GM10248 (cell line): ENCODE measurements at regions not wholly inside any gene's neighbourhood (a gene's known extent, or its start where the extent isn't known, plus 50 kb on each side); places are given as distances from the start of the nearest gene placed in this dataset.
A peak's percentile ranks its signal among the peaks of the same experiment; 100 is the strongest.

ENCODE experiments used
- CTCF ChIA-PET: fragments of 300-600 bp; sonication (Branson Sonifier 250); formaldehyde crosslinking; extraction: SDS; loops from one replicate; lab custom pipeline; 2021; ENCODE audit warnings: antibody characterized with exemption; lab: Yijun Ruan, JAX
- POLR2A ChIA-PET: fragments of 350-650 bp; sonication (Branson Sonifier 250); formaldehyde crosslinking; extraction: SDS; loops from one replicate; lab custom pipeline; 2020; ENCODE audit warnings: antibody characterized with exemption; lab: Yijun Ruan, JAX
- DNase-seq: peaks from one replicate; pipeline ENCODE4 v3.0.0; 2012; ENCODE audit errors: extremely low spot score
- CTCF ChIP-seq: IDR thresholded peaks from 2 replicates; pipeline ENCODE4 v1.5.1; 2012; ENCODE audit warnings: mild to moderate bottlenecking, low read depth; ENCODE audit errors: extremely low read depth, missing control alignments, control extremely low read depth

- DNase-seq, result no peak
- ChIA-PET POLR2A (no interaction called here), CTCF (no interaction called here)
- no peak for TF ChIP-seq CTCF
Observed at GRCh38 chr7:94080551-94080950, 76.4 kb upstream of the BET1 start.

GRCh38 chr7:94082126-94082525 is 78.0 kb upstream of the BET1 start:
- CTCF ChIA-PET, result interaction anchor here (1.1 to 11.8 kb wide), 3 partner anchors 14 to 179 kb away, joined by 3 to 101 read pairs (median 3); no protein-coding TSS in a partner anchor

GRCh38 chr7:94087664-94088352 is 83.7 kb upstream of the BET1 start:
- TF ChIP-seq CTCF, result peak; percentile 84
- POLR2A ChIA-PET, result no interaction called here
- CTCF ChIA-PET, result interaction anchor here (0.8 to 11.8 kb wide), 24 partner anchors 10 to 841 kb away, joined by 3 to 101 read pairs (median 5); partner anchors contain the start of gene GNG11
- peak; percentile 76 for DNase-seq

More at GRCh38 chr7:94082126-94082525, 78.0 kb upstream of the BET1 start:
- TF ChIP-seq CTCF, result no peak
- DNase-seq, result no peak
- POLR2A ChIA-PET, result no interaction called here

- no peak for DNase-seq
- POLR2A ChIA-PET, result no interaction called here
- CTCF ChIA-PET, result interaction anchor here (1.0 to 11.8 kb wide), 8 partner anchors 11 to 842 kb away, joined by 3 to 101 read pairs (median 5); no protein-coding TSS in a partner anchor
- TF ChIP-seq CTCF, result no peak
Observed at GRCh38 chr7:94088560-94088959, 84.4 kb upstream of the BET1 start.

GRCh38 chr7:94089806-94090205 is 85.7 kb upstream of the BET1 start:
- POLR2A ChIA-PET, result no interaction called here
- CTCF ChIA-PET, result interaction anchor here (1.4 to 11.8 kb wide), 2 partner anchors 12 to 187 kb away, joined by 5 to 101 read pairs; no protein-coding TSS in a partner anchor
- no peak for TF ChIP-seq CTCF
- no peak for DNase-seq

GRCh38 chr7:94092980-94093379 is 88.8 kb upstream of the BET1 start:
- no peak for TF ChIP-seq CTCF
- ChIA-PET POLR2A (no interaction called here), CTCF (interaction anchor here (2.2 to 11.8 kb wide), 3 partner anchors 11 to 190 kb away, joined by 5 to 101 read pairs (median 9); partner anchors contain the start of gene GNG11)
- DNase-seq, result no peak
